ENCODE measurements at regions not wholly inside any gene's neighbourhood (a gene's known extent, or its start where the extent isn't known, plus 50 kb on each side); places are given as distances from the start of the nearest gene placed in this dataset.

GRCh38 chr2:236988690-236989624 lies 96.7 kb upstream of the COPS8 start (continued):
- TF ChIP-seq ZBTB38 (CRISPR knock-in tag; IDR thresholded peaks at IDR 0.05) = peak; percentile 57; the same call in 1 of the 2 replicates

- ChIA-PET POLR2A (no interaction called here), CTCF (ENCODE audit: low intra/inter-chr PET ratio, low total read pairs) (no interaction called here)
- no peak for ATAC-seq
Measured at GRCh38 chr2:236990552-236990951, 95.1 kb upstream of the COPS8 start.

GRCh38 chr2:236991874-236992273 lies 93.8 kb upstream of the COPS8 start:
- POLR2A ChIA-PET = no interaction called here
- peaks cover 1 to 16% of the 10 kb centered on the region in 2 experiments; a peak in 2 of 5 replicates for H3K27me3 ChIP-seq (ENCODE audit: control insufficient read depth in 1 of 2, insufficient read depth in 2 of 2, low read length in 2 of 2)
- intact Hi-C loops (cut with micrococcal nuclease; ENCODE audit: unreplicated experiment) = no loop called here

More at GRCh38 chr2:236990552-236990951, 95.1 kb upstream of the COPS8 start:
- no peaks in the 10 kb centered on the region for H3K9me3 ChIP-seq (ENCODE audit: low read length)
- in situ Hi-C loops (cut with HindIII; ENCODE audit: extremely low pct_ligation_motif_present, low pct_unique_long_range_greater_than_20kb) = no loop called here
- no peak overlapping the region for H3K27ac ChIP-seq (ENCODE audit: extremely low read length, insufficient read depth, low read length)
- no peaks in the 10 kb centered on the region for H3K79me2 ChIP-seq (ENCODE audit: insufficient read depth, low read length)
- H3K4me2 ChIP-seq (ENCODE audit: low read depth, low read length) = no peak overlapping the region
- H3K27me3 ChIP-seq (ENCODE audit: control insufficient read depth in 1 of 2, insufficient read depth in 2 of 2, low read length in 2 of 2) = peaks cover 1 to 16% of the 10 kb centered on the region in 2 experiments; a peak in 2 of 5 replicates
- H3K4me3 ChIP-seq (replicated peaks in 1 of 3; ENCODE audit: insufficient read depth in 1 of 3, low read depth in 2 of 3, low read length in 3 of 3) = no peak overlapping the region
- H3K9ac ChIP-seq (ENCODE audit: insufficient read depth, low read depth, low read length) = no peak overlapping the region
- 1% methylated on average over 2 of the region's 2 CpGs for WGBS (ENCODE audit: low lambda C conversion rate)
- DNase-seq (ENCODE audit: low spot score) (no peak), FAIRE-seq (no peak)
- BruUV-seq (replicated peaks) = no TSS peak
- TF ChIP-seq MED8 (CRISPR knock-in tag; IDR thresholded peaks at IDR 0.05; ENCODE audit: insufficient replicate concordance) = no peak
- H3K4me1 ChIP-seq (ENCODE audit: insufficient read depth, low read length) = peaks cover 39% of the 10 kb centered on the region
- no peaks in the 10 kb centered on the region for H3K36me3 ChIP-seq (replicated peaks in 1 of 2; ENCODE audit: control insufficient read depth in 1 of 2, insufficient read depth in 2 of 2, low read length in 2 of 2)
- H2AFZ ChIP-seq (ENCODE audit: low read length) = no peak overlapping the region
- H4K20me1 ChIP-seq (ENCODE audit: insufficient read depth, low read length) = no peaks in the 10 kb centered on the region
- intact Hi-C loops (cut with micrococcal nuclease; ENCODE audit: unreplicated experiment) = no loop called here

More at GRCh38 chr2:236991874-236992273, 93.8 kb upstream of the COPS8 start:
- no peak overlapping the region for H3K4me2 ChIP-seq (ENCODE audit: low read depth, low read length)
- DNase-seq (ENCODE audit: low spot score) = no peak
- no peaks in the 10 kb centered on the region for H3K36me3 ChIP-seq (replicated peaks in 1 of 2; ENCODE audit: control insufficient read depth in 1 of 2, insufficient read depth in 2 of 2, low read length in 2 of 2)
- CTCF ChIA-PET (ENCODE audit: low intra/inter-chr PET ratio, low total read pairs) = no interaction called here
- H3K9ac ChIP-seq (ENCODE audit: insufficient read depth, low read depth, low read length) = no peak overlapping the region
- in situ Hi-C loops (cut with HindIII; ENCODE audit: extremely low pct_ligation_motif_present, low pct_unique_long_range_greater_than_20kb) = no loop called here
- TF ChIP-seq ZNF367 (CRISPR knock-in tag; IDR thresholded peaks at IDR 0.05; ENCODE audit: borderline replicate concordance) (no peak), ZNF3 (CRISPR knock-in tag; IDR thresholded peaks at IDR 0.05) (no peak), ZBTB34 (CRISPR knock-in tag; IDR thresholded peaks at IDR 0.05) (no peak), MEF2D (CRISPR knock-in tag; IDR thresholded peaks at IDR 0.05) (no peak), ETV5 (CRISPR knock-in tag; IDR thresholded peaks at IDR 0.05; ENCODE audit: borderline replicate concordance) (no peak)
- H2AFZ ChIP-seq (ENCODE audit: low read length) = no peak overlapping the region
- no peaks in the 10 kb centered on the region for H3K9me3 ChIP-seq (ENCODE audit: low read length)
- H3K79me2 ChIP-seq (ENCODE audit: insufficient read depth, low read length) = no peaks in the 10 kb centered on the region
- no peak for FAIRE-seq
- no peak for ATAC-seq
- H3K27ac ChIP-seq (ENCODE audit: extremely low read length, insufficient read depth, low read length) = no peak overlapping the region
- 9% methylated on average over 1 of the region's 1 CpG for WGBS (ENCODE audit: low lambda C conversion rate)
- BruUV-seq (replicated peaks) = no TSS peak
- no peaks in the 10 kb centered on the region for H4K20me1 ChIP-seq (ENCODE audit: insufficient read depth, low read length)
- H3K4me3 ChIP-seq (replicated peaks in 1 of 3; ENCODE audit: insufficient read depth in 1 of 3, low read depth in 2 of 3, low read length in 3 of 3) = no peak overlapping the region
- peaks cover 28% of the 10 kb centered on the region for H3K4me1 ChIP-seq (ENCODE audit: insufficient read depth, low read length)

All from HepG2 (cell line).